OCI-LY7 (cell line): ENCODE measurements at regions not wholly inside any gene's neighbourhood (a gene's known extent, or its start where the extent isn't known, plus 50 kb on each side); places are given as distances from the start of the nearest gene placed in this dataset.

Experiments
- BruUV-seq: library from RNA; stranded (reverse); fragments of 400-500 nt; replicated peaks from 2 replicates; lab custom pipeline; 2021; lab: Mats Ljungman, UMichigan
- CTCF ChIA-PET: fragments of 300-600 bp; sonication (Branson Sonifier 250); formaldehyde crosslinking; loops from one replicate; lab custom pipeline; 2022; ENCODE audit warnings: antibody characterized with exemption; ENCODE audit not compliant: unreplicated experiment; lab: Charles Lee
- POLR2A ChIA-PET: fragments of 300-600 bp; sonication (Branson Sonifier 250); formaldehyde crosslinking; loops from one replicate; lab custom pipeline; 2022; ENCODE audit warnings: antibody characterized with exemption; lab: Charles Lee
- DNase-seq: peaks from one replicate; pipeline ENCODE4 v3.0.0-alpha.2; 2015; ENCODE audit warnings: low spot score
- H2AFZ ChIP-seq: fragments of 200-600 bp; sonication (generic), shearing (Covaris generic); 2 replicates; pipeline ENCODE4 v1.6.1; 2014; ENCODE audit warnings: mild to moderate bottlenecking, antibody characterized with exemption, low read length, moderate library complexity
- H3K27ac ChIP-seq: fragments of 200-600 bp; sonication (generic); 2 replicates; pipeline ENCODE4 v1.5.1; 2014; ENCODE audit warnings: mixed run types, low read depth, mild to moderate bottlenecking, moderate library complexity, low read length, inconsistent platforms; ENCODE audit not compliant: poor library complexity, severe bottlenecking
- H3K36me3 ChIP-seq: fragments of 200-600 bp; sonication (generic); 2 replicates; pipeline ENCODE4 v1.6.1; 2014; ENCODE audit warnings: mild to moderate bottlenecking, antibody characterized with exemption, low read length, moderate library complexity, mixed read lengths; ENCODE audit not compliant: insufficient read depth
- H3K4me1 ChIP-seq: fragments of 200-600 bp; sonication (generic); 2 replicates; pipeline ENCODE4 v1.5.1; 2014; ENCODE audit warnings: mild to moderate bottlenecking, low read length; ENCODE audit not compliant: insufficient read depth, poor library complexity, severe bottlenecking
- H3K4me2 ChIP-seq: fragments of 200-600 bp; sonication (generic); 2 replicates; pipeline ENCODE4 v1.6.1; 2014; ENCODE audit warnings: mild to moderate bottlenecking, low read length
- H3K4me3 ChIP-seq: fragments of 200-600 bp; sonication (generic); 2 replicates; pipeline ENCODE4 v1.5.1; 2014; ENCODE audit warnings: mild to moderate bottlenecking, low read depth, low read length; ENCODE audit not compliant: poor library complexity, severe bottlenecking
- H3K79me2 ChIP-seq: fragments of 200-600 bp; sonication (generic); 2 replicates; pipeline ENCODE4 v1.6.1; 2016; ENCODE audit warnings: low read depth, mild to moderate bottlenecking, low read length, moderate library complexity, mixed read lengths; ENCODE audit not compliant: insufficient read depth
- H3K9me2 ChIP-seq: fragments of 200-600 bp; sonication (generic); 2 replicates; pipeline ENCODE4 v1.6.1; 2016; ENCODE audit warnings: mild to moderate bottlenecking, low read length, mixed read lengths; ENCODE audit not compliant: insufficient read depth
- H3K9me3 ChIP-seq: fragments of 200-600 bp; sonication (generic); 2 replicates; pipeline ENCODE4 v1.6.1; 2014; ENCODE audit warnings: mild to moderate bottlenecking, mixed run types, low read length, mixed read lengths
- H4K20me1 ChIP-seq: fragments of 200-600 bp; sonication (generic); 2 replicates; pipeline ENCODE4 v1.6.1; 2014; ENCODE audit warnings: mild to moderate bottlenecking, antibody characterized with exemption, low read length, moderate library complexity, mixed read lengths; ENCODE audit not compliant: insufficient read depth
- EZH2phosphoT487 ChIP-seq: fragments of 200-600 bp; sonication (generic); IDR thresholded peaks from 2 replicates; pipeline ENCODE4 v1.6.1; 2018; ENCODE audit warnings: low read depth, borderline replicate concordance, mild to moderate bottlenecking, mixed run types, antibody characterized with exemption, low read length, moderate library complexity, mixed read lengths
- intact Hi-C: fragments of 100-400 bp; cut with micrococcal nuclease; formaldehyde crosslinking; loops from one replicate; pipeline ENCODE4 v1.10.0; 2022; ENCODE audit not compliant: unreplicated experiment
- TF ChIP-seq, protein P1 (sequence below): fragments of 200-600 bp; sonication (generic); conservative IDR thresholded peaks from 2 replicates; pipeline ENCODE4 v1.5.1; 2014; ENCODE audit warnings: mild to moderate bottlenecking, antibody characterized with exemption, low read length, moderate library complexity, mixed read lengths

DNA sequence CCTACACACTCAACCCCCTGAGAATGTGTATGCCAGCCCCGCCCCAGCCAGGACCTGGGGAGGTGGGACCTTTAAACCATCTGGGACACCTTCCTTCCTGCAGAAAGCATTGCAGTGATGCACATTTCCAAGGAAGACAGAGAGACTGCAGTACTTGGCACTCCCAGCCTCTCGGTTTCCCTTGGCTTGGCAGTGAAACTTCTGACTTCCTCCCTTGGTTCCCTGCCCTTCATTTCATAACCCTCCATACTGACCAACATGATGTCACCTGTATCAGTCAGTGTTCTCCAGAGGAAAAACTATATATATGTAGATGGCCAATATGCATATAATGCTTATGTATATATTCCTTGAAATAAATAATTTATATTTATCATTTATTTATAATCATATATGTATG lies 103.2 kb downstream of the SST start:
- ChIA-PET POLR2A (interaction anchor here (0.6 to 1.2 kb wide), 3 partner anchors 11 to 810 kb away, joined by 3 to 4 read pairs (median 3); no protein-coding TSS in a partner anchor), CTCF (no interaction called here)
- BruUV-seq = no TSS peak
- Histone ChIP-seq H3K4me3 (no peak overlapping the region), H3K79me2 (no peaks in the 10 kb centered on the region), H3K4me2 (no peak overlapping the region), H3K4me1 (no peaks in the 10 kb centered on the region), H2AFZ (no peak overlapping the region), H4K20me1 (no peaks in the 10 kb centered on the region), H3K9me2 (no peaks in the 10 kb centered on the region), H3K9me3 (no peaks in the 10 kb centered on the region), H3K27ac (no peak overlapping the region), H3K36me3 (no peaks in the 10 kb centered on the region)
- no peak for DNase-seq
- intact Hi-C loops = no loop called here
- no peak for TF ChIP-seq EZH2phosphoT487
- TF ChIP-seq, protein P1, sequence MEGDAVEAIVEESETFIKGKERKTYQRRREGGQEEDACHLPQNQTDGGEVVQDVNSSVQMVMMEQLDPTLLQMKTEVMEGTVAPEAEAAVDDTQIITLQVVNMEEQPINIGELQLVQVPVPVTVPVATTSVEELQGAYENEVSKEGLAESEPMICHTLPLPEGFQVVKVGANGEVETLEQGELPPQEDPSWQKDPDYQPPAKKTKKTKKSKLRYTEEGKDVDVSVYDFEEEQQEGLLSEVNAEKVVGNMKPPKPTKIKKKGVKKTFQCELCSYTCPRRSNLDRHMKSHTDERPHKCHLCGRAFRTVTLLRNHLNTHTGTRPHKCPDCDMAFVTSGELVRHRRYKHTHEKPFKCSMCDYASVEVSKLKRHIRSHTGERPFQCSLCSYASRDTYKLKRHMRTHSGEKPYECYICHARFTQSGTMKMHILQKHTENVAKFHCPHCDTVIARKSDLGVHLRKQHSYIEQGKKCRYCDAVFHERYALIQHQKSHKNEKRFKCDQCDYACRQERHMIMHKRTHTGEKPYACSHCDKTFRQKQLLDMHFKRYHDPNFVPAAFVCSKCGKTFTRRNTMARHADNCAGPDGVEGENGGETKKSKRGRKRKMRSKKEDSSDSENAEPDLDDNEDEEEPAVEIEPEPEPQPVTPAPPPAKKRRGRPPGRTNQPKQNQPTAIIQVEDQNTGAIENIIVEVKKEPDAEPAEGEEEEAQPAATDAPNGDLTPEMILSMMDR = no peak

DNA sequence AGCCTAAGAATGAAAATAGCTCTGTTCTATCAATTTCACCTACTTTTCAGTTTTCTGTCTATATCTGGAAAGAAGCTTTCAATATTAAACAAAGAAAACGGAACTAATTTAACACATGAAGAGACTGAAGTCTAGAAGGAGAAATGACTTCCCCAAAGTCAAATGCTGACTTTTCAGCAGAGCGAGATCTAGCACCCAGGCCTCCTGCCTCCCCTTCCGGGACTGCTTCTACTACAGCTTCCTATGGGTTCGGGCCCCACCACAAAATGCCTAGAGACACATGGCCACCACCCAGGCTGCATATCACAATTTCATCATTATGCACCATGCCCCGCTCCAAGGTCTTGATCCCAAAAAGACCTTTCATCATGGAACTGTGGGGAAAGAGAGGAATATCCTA lies 104.5 kb downstream of the SST start:
- H3K36me3 ChIP-seq = no peaks in the 10 kb centered on the region
- no peak for DNase-seq
- no peak overlapping the region for H3K27ac ChIP-seq
- ChIA-PET CTCF (no interaction called here), POLR2A (interaction anchor here (0.6 to 1.4 kb wide), 2 partner anchors 10 to 764 kb away, joined by 3 to 4 read pairs; no protein-coding TSS in a partner anchor)
- H3K4me3 ChIP-seq = no peak overlapping the region
- no peak overlapping the region for H2AFZ ChIP-seq
- H3K4me1 ChIP-seq = no peaks in the 10 kb centered on the region
- no peaks in the 10 kb centered on the region for H3K9me2 ChIP-seq
- H3K9me3 ChIP-seq = no peaks in the 10 kb centered on the region
- BruUV-seq = no TSS peak
- no peak for TF ChIP-seq EZH2phosphoT487
- TF ChIP-seq, protein P1 = no peak
- intact Hi-C loops = no loop called here
- no peak overlapping the region for H3K4me2 ChIP-seq
- H4K20me1 ChIP-seq = no peaks in the 10 kb centered on the region
- H3K79me2 ChIP-seq = no peaks in the 10 kb centered on the region

DNA sequence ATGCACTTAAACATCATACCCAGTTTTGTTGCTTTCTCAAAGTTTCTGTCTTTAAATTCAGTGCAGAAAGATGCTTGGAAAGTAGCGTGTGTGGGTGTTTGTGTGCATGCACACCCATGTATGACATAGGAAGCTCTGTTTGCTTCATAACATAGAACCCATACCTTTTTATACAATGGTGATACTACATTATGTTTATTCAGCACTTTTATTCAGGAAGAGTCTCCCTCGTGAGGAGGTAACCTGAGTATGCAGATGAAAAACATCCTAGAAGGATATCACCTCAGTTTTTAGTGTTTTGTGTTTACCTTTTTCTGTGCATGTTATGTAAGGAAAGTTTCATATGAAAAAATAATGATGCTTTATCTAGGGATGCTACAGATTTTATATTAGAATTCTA lies 111.2 kb downstream of the SST start:
- BruUV-seq = no TSS peak
- Histone ChIP-seq H3K79me2 (no peaks in the 10 kb centered on the region), H3K4me3 (no peak overlapping the region), H3K4me2 (no peak overlapping the region), H3K36me3 (no peaks in the 10 kb centered on the region), H3K4me1 (no peaks in the 10 kb centered on the region), H4K20me1 (no peaks in the 10 kb centered on the region), H2AFZ (no peak overlapping the region), H3K9me2 (no peaks in the 10 kb centered on the region), H3K27ac (no peak overlapping the region), H3K9me3 (no peaks in the 10 kb centered on the region)
- intact Hi-C loops = no loop called here
- POLR2A ChIA-PET = no interaction called here
- TF ChIP-seq, protein P1 = no peak
- no peak for TF ChIP-seq EZH2phosphoT487
- CTCF ChIA-PET = no interaction called here
- DNase-seq = no peak
